ENCODE measurements at regions not wholly inside any gene's neighbourhood (a gene's known extent, or its start where the extent isn't known, plus 50 kb on each side); places are given as distances from the start of the nearest gene placed in this dataset.

DNA sequence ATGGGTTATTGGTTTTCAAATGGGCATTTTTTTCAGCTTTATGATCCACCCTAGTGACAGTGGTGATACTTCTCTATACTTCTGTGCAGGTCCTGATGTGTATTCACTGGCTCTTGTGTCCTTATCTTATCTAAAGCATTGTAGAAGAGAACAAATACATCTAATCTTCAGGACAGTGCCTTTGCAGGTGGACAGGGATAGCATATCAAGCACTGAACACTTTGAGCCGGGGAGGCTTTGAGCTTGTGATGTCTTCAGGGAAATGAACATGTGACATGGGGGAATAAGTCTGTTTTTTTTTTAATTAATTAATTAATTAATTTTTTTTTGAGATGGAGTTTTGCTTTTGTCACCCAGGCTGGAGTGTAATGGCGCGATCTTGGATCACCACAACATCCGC lies 115.5 kb upstream of the KLF4 start:
- Mint-ChIP-seq H3K27me3 (peaks cover 73% of the 10 kb centered on the region), H3K4me3 (ENCODE audit: low read depth) (no peak overlapping the region), H3K36me3 (ENCODE audit: insufficient read depth) (no peaks in the 10 kb centered on the region), H3K9me3 (ENCODE audit: low read depth) (no peaks in the 10 kb centered on the region), H3K27ac (no peak overlapping the region), H3K4me1 (ENCODE audit: low read depth) (peaks cover 2% of the 10 kb centered on the region)
- DNase-seq (ENCODE audit: low spot score, unreplicated experiment), result no peak
- TF ChIP-seq, protein P1, sequence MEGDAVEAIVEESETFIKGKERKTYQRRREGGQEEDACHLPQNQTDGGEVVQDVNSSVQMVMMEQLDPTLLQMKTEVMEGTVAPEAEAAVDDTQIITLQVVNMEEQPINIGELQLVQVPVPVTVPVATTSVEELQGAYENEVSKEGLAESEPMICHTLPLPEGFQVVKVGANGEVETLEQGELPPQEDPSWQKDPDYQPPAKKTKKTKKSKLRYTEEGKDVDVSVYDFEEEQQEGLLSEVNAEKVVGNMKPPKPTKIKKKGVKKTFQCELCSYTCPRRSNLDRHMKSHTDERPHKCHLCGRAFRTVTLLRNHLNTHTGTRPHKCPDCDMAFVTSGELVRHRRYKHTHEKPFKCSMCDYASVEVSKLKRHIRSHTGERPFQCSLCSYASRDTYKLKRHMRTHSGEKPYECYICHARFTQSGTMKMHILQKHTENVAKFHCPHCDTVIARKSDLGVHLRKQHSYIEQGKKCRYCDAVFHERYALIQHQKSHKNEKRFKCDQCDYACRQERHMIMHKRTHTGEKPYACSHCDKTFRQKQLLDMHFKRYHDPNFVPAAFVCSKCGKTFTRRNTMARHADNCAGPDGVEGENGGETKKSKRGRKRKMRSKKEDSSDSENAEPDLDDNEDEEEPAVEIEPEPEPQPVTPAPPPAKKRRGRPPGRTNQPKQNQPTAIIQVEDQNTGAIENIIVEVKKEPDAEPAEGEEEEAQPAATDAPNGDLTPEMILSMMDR (IDR thresholded peaks at IDR 0.05; ENCODE audit: unreplicated experiment), result no peak

GRCh38 chr9:107603281-107603680 lies 113.7 kb upstream of the KLF4 start:
- H3K9me3 Mint-ChIP-seq (ENCODE audit: low read depth), result no peaks in the 10 kb centered on the region
- no peak overlapping the region for H3K4me3 Mint-ChIP-seq (ENCODE audit: low read depth)
- no peak overlapping the region for H3K27ac Mint-ChIP-seq
- H3K4me1 Mint-ChIP-seq (ENCODE audit: low read depth), result peaks cover 12% of the 10 kb centered on the region
- H3K36me3 Mint-ChIP-seq (ENCODE audit: insufficient read depth), result no peaks in the 10 kb centered on the region
- peaks cover 69% of the 10 kb centered on the region for H3K27me3 Mint-ChIP-seq
- TF ChIP-seq, protein P1 (IDR thresholded peaks at IDR 0.05; ENCODE audit: unreplicated experiment), result no peak
- no peak for DNase-seq (ENCODE audit: low spot score, unreplicated experiment)

DNA sequence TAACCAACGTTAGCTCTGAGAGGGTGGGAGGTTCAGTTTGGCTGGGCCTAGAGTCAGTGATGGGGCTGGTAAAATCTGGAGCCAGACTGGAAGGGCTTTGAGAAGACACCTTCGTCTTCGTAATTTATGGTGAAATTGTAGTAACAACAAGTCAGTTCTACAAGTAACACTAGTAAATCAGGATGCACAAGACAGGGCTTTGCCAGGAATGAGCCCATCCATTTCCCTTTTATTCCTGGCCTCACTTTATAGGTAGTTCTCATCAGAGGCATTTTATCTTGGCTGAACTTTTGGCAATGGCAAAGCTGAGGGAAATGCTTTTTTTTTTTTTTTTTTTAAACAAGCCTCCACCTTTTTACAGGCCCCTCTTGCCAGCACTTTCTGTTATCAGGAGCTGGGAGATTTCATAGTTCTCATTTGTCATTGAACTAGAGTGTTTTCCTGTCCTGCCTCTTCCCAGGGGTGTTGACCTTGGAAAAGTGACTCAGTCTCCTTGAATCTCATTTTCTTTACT lies 110.5 kb upstream of the KLF4 start:
- H3K4me3 Mint-ChIP-seq (ENCODE audit: low read depth), result no peak overlapping the region
- peak overlapping the region; percentile 27 for H3K27ac Mint-ChIP-seq
- TF ChIP-seq, protein P1 (IDR thresholded peaks at IDR 0.05; ENCODE audit: unreplicated experiment), result no peak

DNA sequence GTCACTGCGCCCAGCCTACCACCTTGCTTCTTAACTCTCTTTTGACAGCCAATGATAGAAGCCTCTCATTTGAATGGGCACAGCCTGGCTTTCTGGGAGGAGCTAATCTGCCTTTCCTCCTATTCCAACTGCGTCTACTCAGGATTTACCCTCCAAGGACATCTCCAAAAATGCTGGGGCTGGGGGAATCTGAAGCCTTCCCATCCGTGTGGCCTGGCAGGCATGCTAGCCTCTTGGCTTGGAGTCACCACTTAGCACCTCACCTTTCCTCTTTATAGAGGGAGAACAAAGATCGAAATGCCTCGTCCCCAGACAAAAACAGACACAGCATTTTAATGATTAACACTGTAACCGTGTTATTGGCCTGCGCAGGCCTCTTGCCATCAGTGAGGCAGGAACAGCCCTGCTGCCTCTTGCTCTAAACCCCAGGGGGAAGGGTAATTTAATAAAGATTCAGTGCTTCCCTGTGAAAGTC lies 108.2 kb upstream of the KLF4 start:
- H3K9me3 Mint-ChIP-seq (ENCODE audit: low read depth), result no peaks in the 10 kb centered on the region
- no peak overlapping the region for H3K27ac Mint-ChIP-seq
- no peak overlapping the region for H3K4me3 Mint-ChIP-seq (ENCODE audit: low read depth)
- no peak for DNase-seq (ENCODE audit: low spot score, unreplicated experiment)
- TF ChIP-seq, protein P1 (IDR thresholded peaks at IDR 0.05; ENCODE audit: unreplicated experiment), result no peak
- H3K4me1 Mint-ChIP-seq (ENCODE audit: low read depth), result peaks cover 24% of the 10 kb centered on the region
- H3K36me3 Mint-ChIP-seq (ENCODE audit: insufficient read depth), result no peaks in the 10 kb centered on the region
- H3K27me3 Mint-ChIP-seq, result peaks cover 61% of the 10 kb centered on the region

More for the DNA sequence above, 110.5 kb upstream of the KLF4 start:
- H3K9me3 Mint-ChIP-seq (ENCODE audit: low read depth), result no peaks in the 10 kb centered on the region
- H3K36me3 Mint-ChIP-seq (ENCODE audit: insufficient read depth), result no peaks in the 10 kb centered on the region
- peaks cover 61% of the 10 kb centered on the region for H3K27me3 Mint-ChIP-seq
- DNase-seq (ENCODE audit: low spot score, unreplicated experiment), result no peak
- peaks cover 18% of the 10 kb centered on the region for H3K4me1 Mint-ChIP-seq (ENCODE audit: low read depth)

DNA sequence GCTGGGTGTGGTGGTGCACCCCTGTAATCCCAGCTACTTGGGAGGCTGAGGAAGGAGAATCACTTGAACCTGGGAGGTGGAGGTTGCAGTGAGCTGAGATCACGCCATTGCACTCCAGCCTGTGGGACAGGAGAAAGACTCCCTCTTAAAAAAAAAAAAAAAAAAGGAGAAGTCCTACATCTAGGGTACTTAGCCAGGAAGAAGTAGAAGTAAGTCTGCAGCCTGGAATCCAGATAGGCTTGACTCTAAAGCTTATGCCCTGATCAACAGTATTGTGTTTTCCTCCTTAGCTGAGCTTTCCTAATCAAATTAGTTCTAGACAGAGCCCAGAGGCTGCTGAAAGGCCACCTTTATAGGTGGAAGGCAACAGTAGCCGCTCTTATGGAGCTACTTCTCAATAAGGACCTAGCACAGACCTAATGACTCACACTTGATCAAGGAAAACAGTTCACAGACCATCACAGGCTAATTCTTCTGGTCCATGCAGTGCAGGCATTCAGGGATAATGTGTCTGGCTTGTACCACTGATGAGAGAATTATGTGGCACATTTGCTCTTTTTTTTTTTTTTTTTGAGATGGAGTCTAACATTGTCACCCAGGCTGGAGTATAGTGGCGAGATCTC lies 105.5 kb upstream of the KLF4 start:
- H3K4me3 Mint-ChIP-seq (ENCODE audit: low read depth), result no peak overlapping the region
- DNase-seq (ENCODE audit: low spot score, unreplicated experiment), result no peak
- TF ChIP-seq, protein P1 (IDR thresholded peaks at IDR 0.05; ENCODE audit: unreplicated experiment), result no peak
- no peaks in the 10 kb centered on the region for H3K36me3 Mint-ChIP-seq (ENCODE audit: insufficient read depth)
- H3K9me3 Mint-ChIP-seq (ENCODE audit: low read depth), result no peaks in the 10 kb centered on the region
- H3K4me1 Mint-ChIP-seq (ENCODE audit: low read depth), result peaks cover 24% of the 10 kb centered on the region
- H3K27me3 Mint-ChIP-seq, result peaks cover 77% of the 10 kb centered on the region
- no peak overlapping the region for H3K27ac Mint-ChIP-seq
